Osteoblast (primary cell): ENCODE measurements at regions not wholly inside any gene's neighbourhood (a gene's known extent, or its start where the extent isn't known, plus 50 kb on each side); places are given as distances from the start of the nearest gene placed in this dataset.
"Not testable (repeated sequence)": the region's sequence is repeated elsewhere in the genome, so short reads cannot be mapped to it uniquely, and the experiment has no call there.

Experiments used
- DNase-seq: peaks from one replicate; pipeline ENCODE4 v3.0.0; 2011; ENCODE audit warnings: low spot score, mixed read lengths; ENCODE audit not compliant: insufficient read length; ENCODE audit errors: missing footprints
- H2AFZ ChIP-seq: 2 replicates; pipeline ENCODE4 v1.6.0; 2011; ENCODE audit warnings: mild to moderate bottlenecking, low read length
- H3K27ac ChIP-seq: 2 replicates; pipeline ENCODE4 v1.5.1; 2011; ENCODE audit warnings: mild to moderate bottlenecking, low read depth, low read length, moderate library complexity
- H3K27me3 ChIP-seq: 2 replicates; pipeline ENCODE4 v1.6.0; 2012; ENCODE audit warnings: mild to moderate bottlenecking, control low read depth, inconsistent platforms, low read length, moderate library complexity; ENCODE audit not compliant: insufficient read depth
- H3K36me3 ChIP-seq: 2 replicates; pipeline ENCODE4 v1.5.1; 2011; ENCODE audit warnings: mild to moderate bottlenecking, low read length, control low read depth, moderate library complexity; ENCODE audit not compliant: insufficient read depth
- H3K4me1 ChIP-seq: 2 replicates; pipeline ENCODE4 v1.5.1; 2011; ENCODE audit warnings: mild to moderate bottlenecking, low read length, control low read depth, moderate library complexity; ENCODE audit not compliant: insufficient read depth
- H3K4me2 ChIP-seq: 2 replicates; pipeline ENCODE4 v1.6.0; 2011; ENCODE audit warnings: mild to moderate bottlenecking, low read length; ENCODE audit not compliant: insufficient read depth
- H3K4me3 ChIP-seq: fragments of 200-600 bp; sonication (generic); 3 replicates; pipeline ENCODE4 v1.5.1; 2012; ENCODE audit warnings: mild to moderate bottlenecking, low read length, inconsistent platforms; ENCODE audit not compliant: insufficient read depth
- H3K79me2 ChIP-seq: 2 replicates; pipeline ENCODE4 v1.6.0; 2012; ENCODE audit warnings: mild to moderate bottlenecking, low read length, control low read depth, inconsistent platforms; ENCODE audit not compliant: insufficient read depth
- H3K9me3 ChIP-seq: 2 replicates; pipeline ENCODE4 v1.5.1; 2011; ENCODE audit warnings: low read depth, low read length, control low read depth
- H4K20me1 ChIP-seq: 2 replicates; pipeline ENCODE4 v1.6.0; 2012; ENCODE audit warnings: mild to moderate bottlenecking, low read length, control low read depth; ENCODE audit not compliant: insufficient read depth
- TF ChIP-seq, protein P1 (sequence below): IDR thresholded peaks from 2 replicates; pipeline ENCODE4 v1.5.1; 2011; ENCODE audit warnings: mild to moderate bottlenecking, low read depth, low read length, moderate library complexity; ENCODE audit errors: extremely low read depth

DNA sequence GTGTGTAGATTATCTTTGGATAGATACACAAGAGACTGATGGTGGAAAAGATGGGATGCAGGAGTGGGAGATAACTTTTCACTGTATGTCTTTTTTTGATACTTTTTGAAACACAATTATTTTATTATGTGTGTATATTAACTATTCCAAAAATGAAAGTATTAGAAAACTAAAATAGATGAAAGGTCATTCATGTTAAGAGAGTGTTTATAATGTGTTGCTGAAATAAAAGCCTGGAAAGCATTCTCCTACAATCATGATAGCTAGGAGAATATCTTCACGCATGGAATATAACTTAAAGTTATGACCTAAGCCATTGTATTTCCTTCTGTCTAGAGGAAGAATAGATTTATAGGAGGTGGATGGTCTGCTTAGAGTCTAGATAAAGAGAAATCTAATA is 154.8 kb upstream of the MAST4 start:
- no peak overlapping the region for H3K4me3 ChIP-seq
- H3K4me1 ChIP-seq = peaks cover 10% of the 10 kb centered on the region
- no peaks in the 10 kb centered on the region for H3K79me2 ChIP-seq
- no peaks in the 10 kb centered on the region for H3K27me3 ChIP-seq
- H3K36me3 ChIP-seq = no peaks in the 10 kb centered on the region
- H3K4me2 ChIP-seq = no peak overlapping the region
- no peak overlapping the region for H3K27ac ChIP-seq
- H4K20me1 ChIP-seq = no peaks in the 10 kb centered on the region
- DNase-seq = no peak
- TF ChIP-seq, protein P1, sequence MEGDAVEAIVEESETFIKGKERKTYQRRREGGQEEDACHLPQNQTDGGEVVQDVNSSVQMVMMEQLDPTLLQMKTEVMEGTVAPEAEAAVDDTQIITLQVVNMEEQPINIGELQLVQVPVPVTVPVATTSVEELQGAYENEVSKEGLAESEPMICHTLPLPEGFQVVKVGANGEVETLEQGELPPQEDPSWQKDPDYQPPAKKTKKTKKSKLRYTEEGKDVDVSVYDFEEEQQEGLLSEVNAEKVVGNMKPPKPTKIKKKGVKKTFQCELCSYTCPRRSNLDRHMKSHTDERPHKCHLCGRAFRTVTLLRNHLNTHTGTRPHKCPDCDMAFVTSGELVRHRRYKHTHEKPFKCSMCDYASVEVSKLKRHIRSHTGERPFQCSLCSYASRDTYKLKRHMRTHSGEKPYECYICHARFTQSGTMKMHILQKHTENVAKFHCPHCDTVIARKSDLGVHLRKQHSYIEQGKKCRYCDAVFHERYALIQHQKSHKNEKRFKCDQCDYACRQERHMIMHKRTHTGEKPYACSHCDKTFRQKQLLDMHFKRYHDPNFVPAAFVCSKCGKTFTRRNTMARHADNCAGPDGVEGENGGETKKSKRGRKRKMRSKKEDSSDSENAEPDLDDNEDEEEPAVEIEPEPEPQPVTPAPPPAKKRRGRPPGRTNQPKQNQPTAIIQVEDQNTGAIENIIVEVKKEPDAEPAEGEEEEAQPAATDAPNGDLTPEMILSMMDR = no peak
- H2AFZ ChIP-seq = no peak overlapping the region
- H3K9me3 ChIP-seq = no peaks in the 10 kb centered on the region

DNA sequence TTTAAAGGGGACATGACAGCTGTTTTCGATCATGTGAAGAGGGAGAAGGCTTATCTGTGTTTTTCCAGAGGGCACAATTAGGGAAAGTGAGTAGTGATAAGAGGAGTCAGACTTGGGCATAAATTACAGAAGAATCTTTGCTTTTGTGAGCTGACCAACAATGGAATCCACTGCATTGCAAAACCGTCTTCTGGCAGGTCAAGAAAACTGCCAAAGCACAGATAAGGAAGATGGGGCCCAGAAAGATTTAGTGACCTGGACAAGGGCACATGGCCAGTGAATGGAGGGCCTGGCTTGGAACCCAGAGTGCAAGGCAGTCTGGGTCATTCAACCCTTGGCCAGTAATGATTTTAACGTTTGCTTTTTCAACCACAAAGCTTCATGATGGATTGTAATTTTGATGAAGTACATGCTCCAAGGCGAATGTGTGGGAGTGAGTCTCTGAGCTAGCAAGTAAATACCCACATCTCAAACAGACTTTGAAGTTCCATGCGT is 153.2 kb upstream of the MAST4 start:
- no peaks in the 10 kb centered on the region for H3K36me3 ChIP-seq
- DNase-seq = peak; percentile 25
- H3K4me1 ChIP-seq = peaks cover 10% of the 10 kb centered on the region
- no peaks in the 10 kb centered on the region for H4K20me1 ChIP-seq
- H2AFZ ChIP-seq = no peak overlapping the region
- H3K4me2 ChIP-seq = no peak overlapping the region
- H3K79me2 ChIP-seq = no peaks in the 10 kb centered on the region
- TF ChIP-seq, protein P1 = no peak
- no peak overlapping the region for H3K4me3 ChIP-seq
- no peaks in the 10 kb centered on the region for H3K27me3 ChIP-seq
- no peak overlapping the region for H3K27ac ChIP-seq
- no peaks in the 10 kb centered on the region for H3K9me3 ChIP-seq

DNA sequence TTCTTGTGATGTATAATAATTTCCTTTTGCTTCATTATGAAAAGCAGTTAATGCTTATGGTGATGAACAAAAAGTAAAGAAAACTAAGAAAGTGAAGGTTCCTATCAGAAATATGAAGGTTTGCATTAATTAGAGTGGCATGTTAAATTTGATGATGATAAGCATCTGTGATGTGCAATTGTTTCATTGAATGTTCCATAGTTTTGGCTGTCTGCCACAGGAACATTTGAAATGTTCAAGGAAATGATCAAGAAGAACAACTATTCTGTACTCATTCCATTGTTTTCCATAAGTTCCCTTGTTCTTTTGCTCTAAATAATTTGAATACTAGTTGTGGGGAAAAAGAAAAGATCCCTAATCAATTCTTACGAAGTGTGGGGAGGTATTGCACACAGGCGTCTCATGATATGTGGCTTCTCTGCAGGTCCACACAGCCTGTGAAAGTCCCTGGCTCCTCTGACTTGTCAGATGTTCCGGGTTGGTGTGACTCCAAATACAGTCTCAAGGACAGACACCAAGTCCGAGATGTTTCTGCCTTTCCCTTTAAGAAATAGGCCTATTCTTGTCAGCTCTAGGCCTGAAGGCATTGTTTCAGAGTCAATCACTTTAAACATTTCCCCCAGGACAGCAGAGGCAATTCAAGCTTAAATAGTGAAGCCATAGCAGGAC is 152.6 kb upstream of the MAST4 start:
- H3K27me3 ChIP-seq = no peaks in the 10 kb centered on the region
- no peak overlapping the region for H3K27ac ChIP-seq
- H3K79me2 ChIP-seq = no peaks in the 10 kb centered on the region
- no peak overlapping the region for H2AFZ ChIP-seq
- peaks cover 10% of the 10 kb centered on the region for H3K4me1 ChIP-seq
- H4K20me1 ChIP-seq = no peaks in the 10 kb centered on the region
- no peaks in the 10 kb centered on the region for H3K36me3 ChIP-seq
- H3K4me3 ChIP-seq = no peak overlapping the region
- TF ChIP-seq, protein P1 = no peak
- DNase-seq = no peak
- no peaks in the 10 kb centered on the region for H3K9me3 ChIP-seq
- H3K4me2 ChIP-seq = no peak overlapping the region

DNA sequence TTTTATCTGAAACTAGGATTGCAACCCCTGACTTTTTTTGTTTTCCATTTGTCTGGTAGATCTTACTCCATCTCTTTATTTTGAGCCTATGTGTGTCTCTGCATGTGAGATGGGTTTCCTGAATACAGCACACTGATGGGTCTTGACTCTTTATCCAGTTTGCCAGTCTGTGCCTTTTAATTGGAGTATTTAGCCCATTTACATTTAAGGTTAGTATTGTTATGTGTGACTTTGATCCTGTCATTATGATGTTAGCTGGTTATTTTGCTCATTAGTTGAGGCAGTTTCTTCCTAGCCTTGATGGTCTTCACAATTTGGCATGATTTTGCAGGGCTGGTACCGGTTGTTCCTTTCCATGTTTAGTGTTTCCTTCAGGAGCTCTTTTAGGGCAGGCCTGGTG is 148.1 kb upstream of the MAST4 start:
- not testable (repeated sequence) for H2AFZ ChIP-seq, DNase-seq, H3K4me3 ChIP-seq, H3K9me3 ChIP-seq, H3K36me3 ChIP-seq, H4K20me1 ChIP-seq, H3K27me3 ChIP-seq, H3K4me2 ChIP-seq, H3K27ac ChIP-seq, H3K4me1 ChIP-seq, H3K79me2 ChIP-seq
